NT2/D1 (cell line): ENCODE measurements at regions not wholly inside any gene's neighbourhood (a gene's known extent, or its start where the extent isn't known, plus 50 kb on each side); places are given as distances from the start of the nearest gene placed in this dataset.

Experiments
- DNase-seq: peaks from one replicate; pipeline ENCODE4 v3.0.0-alpha.2; 2011; ENCODE audit warnings: low read depth, low spot score
- H3K27me3 ChIP-seq: 2 replicates; pipeline ENCODE4 v1.6.0; 2011; ENCODE audit warnings: mild to moderate bottlenecking; ENCODE audit not compliant: insufficient read length, insufficient read depth
- H3K36me3 ChIP-seq: 2 replicates; pipeline ENCODE4 v1.6.1; 2011; ENCODE audit warnings: mild to moderate bottlenecking, low read length, mixed read lengths; ENCODE audit not compliant: insufficient read depth, insufficient read length
- H3K4me1 ChIP-seq: 2 replicates; pipeline ENCODE4 v1.5.1; 2011; ENCODE audit not compliant: insufficient read depth, insufficient read length
- H3K4me3 ChIP-seq: 2 replicates; pipeline ENCODE4 v1.5.1; 2011; ENCODE audit warnings: low read depth; ENCODE audit not compliant: insufficient read length
- H3K9ac ChIP-seq: 2 replicates; pipeline ENCODE4 v1.6.0; 2011; ENCODE audit warnings: low read depth; ENCODE audit not compliant: insufficient read length
- H3K9me3 ChIP-seq: 2 replicates; pipeline ENCODE4 v1.5.1; 2011; ENCODE audit warnings: mild to moderate bottlenecking, low read length; ENCODE audit not compliant: insufficient read depth
- SUZ12 ChIP-seq: IDR thresholded peaks from 2 replicates; pipeline ENCODE4 v1.6.1; 2011; ENCODE audit not compliant: insufficient read length, insufficient read depth; ENCODE audit errors: extremely low read depth
- YY1 ChIP-seq: IDR thresholded peaks from 2 replicates; pipeline ENCODE4 v1.6.1; 2011; ENCODE audit not compliant: insufficient read length, insufficient read depth
- ZNF274 ChIP-seq: IDR thresholded peaks from 2 replicates; pipeline ENCODE4 v1.6.1; 2011; ENCODE audit warnings: mild to moderate bottlenecking, low read depth, low read length

- H3K36me3 ChIP-seq = no peaks in the 10 kb centered on the region
- no peaks in the 10 kb centered on the region for H3K27me3 ChIP-seq
- TF ChIP-seq ZNF274 = no peak
- TF ChIP-seq SUZ12 = no peak
- no peak for TF ChIP-seq YY1
- H3K9me3 ChIP-seq = no peaks in the 10 kb centered on the region
- no peak overlapping the region for H3K9ac ChIP-seq
- no peak overlapping the region for H3K4me3 ChIP-seq
- no peak for DNase-seq
- H3K4me1 ChIP-seq = no peaks in the 10 kb centered on the region
Observed at GRCh38 chr6:134527108-134527787, 209.3 kb upstream of the SGK1 start.

- H3K36me3 ChIP-seq = no peaks in the 10 kb centered on the region
- no peak overlapping the region for H3K9ac ChIP-seq
- DNase-seq = no peak
- no peaks in the 10 kb centered on the region for H3K27me3 ChIP-seq
- H3K9me3 ChIP-seq = no peaks in the 10 kb centered on the region
- H3K4me1 ChIP-seq = no peaks in the 10 kb centered on the region
- no peak overlapping the region for H3K4me3 ChIP-seq
- TF ChIP-seq ZNF274 (no peak), SUZ12 (no peak), YY1 (no peak)
Observed at GRCh38 chr6:134525190-134525868, 207.4 kb upstream of the SGK1 start.

GRCh38 chr6:134523903-134524650 is 206.2 kb upstream of the SGK1 start:
- Histone ChIP-seq H3K9me3 (no peaks in the 10 kb centered on the region), H3K4me1 (no peaks in the 10 kb centered on the region), H3K4me3 (no peak overlapping the region), H3K27me3 (no peaks in the 10 kb centered on the region), H3K36me3 (no peaks in the 10 kb centered on the region), H3K9ac (no peak overlapping the region)
- no peak for DNase-seq
- TF ChIP-seq SUZ12 (no peak), YY1 (no peak), ZNF274 (no peak)

- Histone ChIP-seq H3K27me3 (no peaks in the 10 kb centered on the region), H3K4me1 (no peaks in the 10 kb centered on the region), H3K9ac (no peak overlapping the region), H3K9me3 (no peaks in the 10 kb centered on the region), H3K36me3 (no peaks in the 10 kb centered on the region), H3K4me3 (no peak overlapping the region)
- TF ChIP-seq ZNF274 = no peak
- no peak for DNase-seq
Observed at GRCh38 chr6:134523051-134523450, 205.1 kb upstream of the SGK1 start.

- no peaks in the 10 kb centered on the region for H3K4me1 ChIP-seq
- H3K27me3 ChIP-seq = no peaks in the 10 kb centered on the region
Observed at GRCh38 chr6:134521116-134521501, 203.2 kb upstream of the SGK1 start.

GRCh38 chr6:134520181-134521115 is 202.5 kb upstream of the SGK1 start:
- no peak overlapping the region for H3K9ac ChIP-seq
- no peaks in the 10 kb centered on the region for H3K4me1 ChIP-seq
- H3K9me3 ChIP-seq = no peaks in the 10 kb centered on the region
- H3K4me3 ChIP-seq = no peak overlapping the region
- no peak for TF ChIP-seq SUZ12
- no peak for TF ChIP-seq YY1
- no peak for TF ChIP-seq ZNF274
- H3K27me3 ChIP-seq = no peaks in the 10 kb centered on the region
- no peak for DNase-seq
- no peaks in the 10 kb centered on the region for H3K36me3 ChIP-seq

More at GRCh38 chr6:134521116-134521501, 203.2 kb upstream of the SGK1 start:
- Histone ChIP-seq H3K9me3 (no peaks in the 10 kb centered on the region), H3K9ac (no peak overlapping the region), H3K36me3 (no peaks in the 10 kb centered on the region), H3K4me3 (no peak overlapping the region)
- no peak for TF ChIP-seq ZNF274
- TF ChIP-seq SUZ12 = no peak
- TF ChIP-seq YY1 = no peak
- DNase-seq = no peak

GRCh38 chr6:134519465-134519864 is 201.6 kb upstream of the SGK1 start:
- Histone ChIP-seq H3K9me3 (no peaks in the 10 kb centered on the region), H3K9ac (no peak overlapping the region), H3K36me3 (no peaks in the 10 kb centered on the region), H3K4me3 (no peak overlapping the region), H3K4me1 (no peaks in the 10 kb centered on the region), H3K27me3 (no peaks in the 10 kb centered on the region)
- TF ChIP-seq SUZ12 = no peak
- TF ChIP-seq ZNF274 = no peak
- TF ChIP-seq YY1 = no peak
- no peak for DNase-seq
